A673 (cell line): ENCODE measurements at regions not wholly inside any gene's neighbourhood (a gene's known extent, or its start where the extent isn't known, plus 50 kb on each side); places are given as distances from the start of the nearest gene placed in this dataset.

Experiments
- BruUV-seq: library from RNA; stranded (reverse); fragments of 400-500 nt; replicated peaks from 2 replicates; lab custom pipeline; 2021; lab: Mats Ljungman, UMichigan
- CTCF ChIA-PET: fragments of 300-600 bp; sonication (Branson Sonifier 250); formaldehyde crosslinking; loops from one replicate; lab custom pipeline; 2022; ENCODE audit warnings: antibody characterized with exemption; lab: Charles Lee
- POLR2A ChIA-PET: fragments of 300-600 bp; sonication (Branson Sonifier 250); formaldehyde crosslinking; loops from one replicate; lab custom pipeline; 2022; ENCODE audit warnings: antibody characterized with exemption; ENCODE audit not compliant: low non-redundant PET; lab: Charles Lee
- DNase-seq: peaks from one replicate; pipeline ENCODE4 v3.0.0-alpha.2; 2015; ENCODE audit warnings: low spot score
- H3K27ac ChIP-seq: fragments of 200-600 bp; sonication (generic); 2 replicates; pipeline ENCODE4 v1.5.1; 2016; ENCODE audit warnings: mixed run types, low read depth, mild to moderate bottlenecking, mixed read lengths, antibody characterized with exemption, low read length; ENCODE audit not compliant: poor library complexity, severe bottlenecking
- H3K27me3 ChIP-seq: fragments of 200-600 bp; sonication (generic); replicated peaks from 2 replicates; pipeline ENCODE4 v1.6.1; 2017; ENCODE audit warnings: mixed run types, low read depth, mild to moderate bottlenecking, mixed read lengths, antibody characterized with exemption, low read length; ENCODE audit not compliant: insufficient read depth, poor library complexity
- H3K36me3 ChIP-seq: fragments of 200-600 bp; sonication (generic); 2 replicates; pipeline ENCODE4 v1.6.1; 2016; ENCODE audit warnings: mixed run types, mild to moderate bottlenecking, mixed read lengths, antibody characterized with exemption, low read length; ENCODE audit not compliant: insufficient read depth, poor library complexity, severe bottlenecking
- H3K4me1 ChIP-seq: fragments of 200-600 bp; sonication (generic); 2 replicates; pipeline ENCODE4 v1.6.1; 2017; ENCODE audit warnings: mixed run types, mild to moderate bottlenecking, mixed read lengths, antibody characterized with exemption, low read length; ENCODE audit not compliant: insufficient read depth, poor library complexity, severe bottlenecking
- H3K4me3 ChIP-seq: fragments of 200-600 bp; sonication (generic); 2 replicates; pipeline ENCODE4 v1.5.1; 2016; ENCODE audit warnings: low read depth, mixed run types, mild to moderate bottlenecking, mixed read lengths, low read length; ENCODE audit not compliant: poor library complexity, severe bottlenecking
- H3K9me3 ChIP-seq: fragments of 200-600 bp; sonication (generic); 2 replicates; pipeline ENCODE4 v1.6.1; 2016; ENCODE audit warnings: mixed run types, low read depth, mild to moderate bottlenecking, mixed read lengths, antibody characterized with exemption, low read length; ENCODE audit not compliant: poor library complexity, severe bottlenecking
- EZH2 ChIP-seq: fragments of 200-600 bp; sonication (generic); IDR thresholded peaks from 2 replicates; pipeline ENCODE4 v1.6.1; 2017; ENCODE audit warnings: borderline replicate concordance, low read depth, mild to moderate bottlenecking, mixed read lengths, antibody characterized with exemption, low read length; ENCODE audit not compliant: poor library complexity, severe bottlenecking
- intact Hi-C: fragments of 100-400 bp; cut with micrococcal nuclease; formaldehyde crosslinking; loops from one replicate; pipeline ENCODE4 v1.10.0; 2022; ENCODE audit not compliant: unreplicated experiment
- TF ChIP-seq, protein P1 (sequence below): fragments of 300-800, 200-600 bp; sonication (generic); conservative IDR thresholded peaks from 2 replicates; pipeline ENCODE4 v1.5.1; 2017; ENCODE audit warnings: low read depth, mild to moderate bottlenecking, antibody characterized with exemption, low read length, moderate library complexity, mixed read lengths

DNA sequence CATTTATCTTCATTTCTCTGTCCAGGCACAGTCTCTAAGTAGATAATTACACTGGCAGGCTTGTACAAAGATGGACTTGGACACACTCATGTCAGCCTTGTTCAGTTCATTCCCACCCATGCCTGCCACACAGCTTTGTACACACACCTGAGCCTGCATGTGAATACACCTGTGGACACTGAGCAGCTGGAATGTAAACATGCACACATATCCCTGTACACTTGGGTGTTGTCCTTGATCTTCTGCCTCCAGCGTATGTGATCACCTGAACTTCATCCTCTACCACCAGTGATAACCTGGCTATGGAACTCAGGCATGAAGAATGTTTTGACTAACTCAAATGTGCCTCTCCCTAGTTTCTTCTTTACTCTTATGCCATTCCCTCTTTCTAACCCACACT, 190.6 kb downstream of the DHX35 start:
- CTCF ChIA-PET = no interaction called here
- no peak for DNase-seq

DNA sequence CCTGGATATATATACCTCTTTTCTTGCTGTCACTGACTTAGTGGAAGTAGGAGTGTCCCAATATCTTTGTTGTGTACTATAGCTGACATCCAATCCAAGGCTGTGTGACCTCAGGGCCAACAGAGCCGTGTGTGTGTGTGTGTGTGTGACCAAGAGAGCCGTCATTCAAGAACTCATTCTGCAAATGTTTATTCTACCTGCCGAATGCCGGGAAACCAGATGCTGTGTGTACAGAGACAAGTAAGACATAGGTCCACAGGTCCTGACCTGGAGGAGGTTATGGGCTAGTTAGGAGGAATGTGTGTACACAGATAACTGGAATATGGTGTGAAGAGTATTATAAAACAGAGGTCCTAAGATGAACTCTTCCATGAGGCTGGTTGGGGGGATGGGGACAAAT, 190.0 kb downstream of the DHX35 start:
- CTCF ChIA-PET = no interaction called here
- Histone ChIP-seq H3K4me3 (no peak overlapping the region), H3K36me3 (no peaks in the 10 kb centered on the region), H3K4me1 (no peaks in the 10 kb centered on the region), H3K27me3 (peaks cover 57% of the 10 kb centered on the region), H3K9me3 (no peaks in the 10 kb centered on the region), H3K27ac (no peak overlapping the region)
- intact Hi-C loops = no loop called here
- no TSS peak for BruUV-seq
- TF ChIP-seq EZH2 = no peak
- TF ChIP-seq, protein P1, sequence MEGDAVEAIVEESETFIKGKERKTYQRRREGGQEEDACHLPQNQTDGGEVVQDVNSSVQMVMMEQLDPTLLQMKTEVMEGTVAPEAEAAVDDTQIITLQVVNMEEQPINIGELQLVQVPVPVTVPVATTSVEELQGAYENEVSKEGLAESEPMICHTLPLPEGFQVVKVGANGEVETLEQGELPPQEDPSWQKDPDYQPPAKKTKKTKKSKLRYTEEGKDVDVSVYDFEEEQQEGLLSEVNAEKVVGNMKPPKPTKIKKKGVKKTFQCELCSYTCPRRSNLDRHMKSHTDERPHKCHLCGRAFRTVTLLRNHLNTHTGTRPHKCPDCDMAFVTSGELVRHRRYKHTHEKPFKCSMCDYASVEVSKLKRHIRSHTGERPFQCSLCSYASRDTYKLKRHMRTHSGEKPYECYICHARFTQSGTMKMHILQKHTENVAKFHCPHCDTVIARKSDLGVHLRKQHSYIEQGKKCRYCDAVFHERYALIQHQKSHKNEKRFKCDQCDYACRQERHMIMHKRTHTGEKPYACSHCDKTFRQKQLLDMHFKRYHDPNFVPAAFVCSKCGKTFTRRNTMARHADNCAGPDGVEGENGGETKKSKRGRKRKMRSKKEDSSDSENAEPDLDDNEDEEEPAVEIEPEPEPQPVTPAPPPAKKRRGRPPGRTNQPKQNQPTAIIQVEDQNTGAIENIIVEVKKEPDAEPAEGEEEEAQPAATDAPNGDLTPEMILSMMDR = no peak
- POLR2A ChIA-PET = no interaction called here
- DNase-seq = no peak

More for the DNA sequence above, 190.6 kb downstream of the DHX35 start:
- peaks cover 53% of the 10 kb centered on the region for H3K27me3 ChIP-seq
- no peak overlapping the region for H3K27ac ChIP-seq
- no peak overlapping the region for H3K4me3 ChIP-seq
- POLR2A ChIA-PET = no interaction called here
- no peaks in the 10 kb centered on the region for H3K9me3 ChIP-seq
- BruUV-seq = no TSS peak
- H3K36me3 ChIP-seq = no peaks in the 10 kb centered on the region
- TF ChIP-seq, protein P1 = no peak
- no peak for TF ChIP-seq EZH2
- intact Hi-C loops = no loop called here
- no peaks in the 10 kb centered on the region for H3K4me1 ChIP-seq

DNA sequence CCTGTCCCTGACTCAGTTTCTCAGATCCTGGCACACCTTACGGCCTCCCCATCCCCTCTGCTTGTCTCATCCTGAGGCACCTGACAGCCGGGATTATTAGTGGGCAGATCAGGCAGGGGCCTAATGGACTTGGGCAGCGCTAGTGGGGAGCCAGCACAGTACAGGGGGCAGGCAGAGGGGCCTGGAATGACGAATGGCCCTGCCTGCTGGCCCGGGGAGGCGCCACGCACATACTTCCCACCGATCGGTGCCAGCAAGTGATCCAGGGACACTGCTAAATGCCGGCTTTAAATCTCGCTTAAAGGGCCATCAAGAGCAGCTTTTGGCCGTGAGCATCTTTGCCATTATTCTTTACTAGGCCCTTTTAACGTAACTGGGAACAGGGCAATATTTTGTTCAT, 188.4 kb downstream of the DHX35 start:
- POLR2A ChIA-PET = no interaction called here
- Histone ChIP-seq H3K4me3 (no peak overlapping the region), H3K9me3 (no peaks in the 10 kb centered on the region), H3K4me1 (no peaks in the 10 kb centered on the region), H3K27me3 (peaks cover 64% of the 10 kb centered on the region), H3K36me3 (no peaks in the 10 kb centered on the region), H3K27ac (no peak overlapping the region)
- no TSS peak for BruUV-seq
- no peak for TF ChIP-seq EZH2
- TF ChIP-seq, protein P1 = no peak
- intact Hi-C loops = no loop called here
- no peak for DNase-seq
- CTCF ChIA-PET = no interaction called here
